ENCODE measurements at regions not wholly inside any gene's neighbourhood (a gene's known extent, or its start where the extent isn't known, plus 50 kb on each side); places are given as distances from the start of the nearest gene placed in this dataset.

- TF ChIP-seq POLR2AphosphoS5 (IDR thresholded peaks at IDR 0.05) (no peak), CTCF (IDR thresholded peaks at IDR 0.05) (no peak)
Measured at GRCh38 chr6:149196091-149196490, 121.4 kb upstream of the TAB2 start.

All from breast epithelium (tissue), 3 donors.